Left cardiac atrium (tissue), 4 donors: ENCODE measurements at regions not wholly inside any gene's neighbourhood (a gene's known extent, or its start where the extent isn't known, plus 50 kb on each side); places are given as distances from the start of the nearest gene placed in this dataset.

ENCODE experiments used
- ATAC-seq, 2 donors: fragments of 200-7000 bp; cut with Tn5 transposase; one replicate each; pipeline ENCODE4 v1.9.1; 2020; ENCODE audit warnings: mild to moderate bottlenecking in 2 of 2, moderate library complexity in 2 of 2
- DNase-seq: peaks from one replicate; pipeline ENCODE4 v3.0.0-alpha.2; 2020
- intact Hi-C, 2 donors: fragments of 100-400 bp; cut with DNase I; formaldehyde crosslinking; loops; one replicate each; pipeline versions ENCODE4 v1.14.1 to v1.15.1; 2022 to 2023
- donor health status: DM: no; HTN: yes; CAD: no.
- donor health status: DM: no; HTN: yes; CAD: no; lungs with severe emphysema.
- donor health status: DM: yes; HTN: yes; CAD: no.
- donor health status: Dilated cardiomyopathy.

DNA sequence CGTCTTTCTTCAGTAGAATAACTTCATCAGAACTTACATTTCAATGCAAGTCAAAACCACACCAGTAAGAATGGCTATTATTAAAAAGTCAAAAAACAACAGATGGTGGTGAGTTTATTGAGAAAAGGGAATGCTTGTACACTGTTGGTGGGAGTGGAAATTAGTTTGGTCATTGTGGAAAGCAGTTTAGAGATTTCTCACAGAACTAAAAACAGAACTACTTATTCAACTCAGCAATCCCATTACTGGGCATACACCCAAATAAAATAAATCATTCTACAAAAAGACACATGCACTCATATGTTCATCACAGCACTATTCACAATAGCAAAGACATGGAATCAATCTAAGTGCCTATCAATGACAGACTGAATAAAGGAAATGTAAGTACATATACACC is 231.2 kb downstream of the NHLRC3 start:
- DNase-seq (no peak), ATAC-seq (peak in 1 of 2 donors; percentile 21)
- intact Hi-C loops, result loop anchor here in 1 of 2 donors (10.0 kb wide), 1 partner anchor 215 kb away; no protein-coding TSS in a partner anchor

DNA sequence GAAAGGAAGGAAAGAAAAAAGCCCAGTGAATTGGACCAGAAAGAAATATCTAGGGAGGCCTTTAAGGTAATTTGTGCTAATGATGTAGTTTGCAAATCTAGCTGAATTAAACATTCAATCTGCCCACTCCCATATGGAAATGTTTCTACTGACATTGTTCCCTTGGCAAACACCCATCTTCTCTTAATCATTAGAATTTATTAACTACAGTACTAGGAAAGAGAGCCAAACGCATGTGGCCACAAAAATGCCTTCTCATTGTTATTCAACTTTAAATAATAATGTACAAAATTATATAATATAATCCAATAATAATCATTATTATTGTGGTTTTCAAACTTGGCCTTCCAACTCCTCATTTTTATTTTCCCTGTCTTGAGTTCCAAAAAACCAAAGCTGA is 234.7 kb downstream of the NHLRC3 start:
- no peak for ATAC-seq
- intact Hi-C loops, result loop anchor here (5.0 to 10.0 kb wide), 3 partner anchors 122 to 344 kb away; no protein-coding TSS in a partner anchor
- no peak for DNase-seq

DNA sequence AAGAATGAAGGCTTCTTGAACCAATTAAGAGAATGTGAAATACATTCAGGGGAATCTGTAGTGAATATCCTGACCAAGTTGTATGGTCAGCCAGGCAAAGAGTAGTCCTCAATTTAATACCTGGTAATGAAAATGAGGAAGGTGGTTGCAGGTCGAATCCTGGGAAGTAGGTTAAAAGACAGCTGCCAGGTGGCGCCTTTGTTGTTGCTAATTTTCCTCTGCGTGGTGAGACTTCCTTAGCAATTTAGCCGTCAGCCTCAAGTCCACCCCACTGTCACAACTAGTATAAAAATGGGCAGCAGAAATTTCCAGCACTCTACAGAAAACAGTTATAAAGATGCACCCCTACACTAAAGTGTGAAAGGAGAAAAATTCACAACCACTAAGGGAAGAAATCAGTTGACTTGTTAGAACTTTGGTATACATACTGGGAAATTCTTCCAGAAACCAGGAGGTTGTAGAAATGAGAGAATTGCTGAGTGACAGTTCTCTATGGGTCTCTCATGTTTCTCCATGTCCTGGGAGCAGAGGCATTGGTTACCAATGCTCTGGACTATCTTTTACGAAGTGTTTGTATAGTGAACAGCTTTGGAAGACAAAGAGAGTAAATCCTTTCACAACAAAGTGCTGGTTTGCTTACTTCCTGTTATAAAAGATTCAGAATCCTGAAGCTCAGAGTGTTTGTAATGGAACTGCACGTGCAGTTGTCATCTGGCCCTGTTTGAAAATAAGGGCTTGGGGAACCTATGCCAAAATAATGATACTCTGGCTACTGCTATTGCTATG is 235.9 kb downstream of the NHLRC3 start:
- ATAC-seq, result no peak
- intact Hi-C loops, result loop anchor here (5.0 to 10.0 kb wide), 3 partner anchors 121 to 343 kb away; no protein-coding TSS in a partner anchor
- no peak for DNase-seq

DNA sequence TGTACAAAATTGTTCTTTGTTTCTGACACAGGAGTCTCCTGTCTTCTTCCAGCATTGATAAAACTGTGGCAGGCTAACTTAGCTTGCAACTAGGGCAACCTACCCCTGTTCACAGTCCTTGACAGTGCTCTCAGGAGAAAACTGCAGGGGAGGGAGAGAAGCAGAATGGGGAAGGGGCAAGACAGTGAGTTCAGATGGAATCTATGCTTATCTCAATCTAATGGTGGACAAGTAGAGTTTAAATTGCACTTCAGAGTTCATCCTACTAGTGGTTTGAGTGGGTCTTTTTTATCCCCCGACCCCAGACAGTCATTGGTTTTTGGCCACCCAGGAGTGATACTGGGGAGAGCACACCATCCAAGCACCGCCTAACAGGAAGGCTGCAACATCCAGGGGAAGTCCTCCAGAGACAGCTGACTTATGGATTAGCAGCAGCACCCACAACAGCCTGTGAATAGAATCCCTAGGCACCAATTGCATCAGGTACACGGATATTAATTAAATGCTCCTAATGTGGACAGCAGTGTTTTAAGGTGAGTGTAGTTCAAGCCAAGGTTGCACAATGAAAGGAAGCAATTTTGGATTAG is 236.6 kb downstream of the NHLRC3 start:
- no peak for ATAC-seq
- DNase-seq, result no peak
- intact Hi-C loops, result loop anchor here (5.0 to 10.0 kb wide), 3 partner anchors 120 to 342 kb away; no protein-coding TSS in a partner anchor

DNA sequence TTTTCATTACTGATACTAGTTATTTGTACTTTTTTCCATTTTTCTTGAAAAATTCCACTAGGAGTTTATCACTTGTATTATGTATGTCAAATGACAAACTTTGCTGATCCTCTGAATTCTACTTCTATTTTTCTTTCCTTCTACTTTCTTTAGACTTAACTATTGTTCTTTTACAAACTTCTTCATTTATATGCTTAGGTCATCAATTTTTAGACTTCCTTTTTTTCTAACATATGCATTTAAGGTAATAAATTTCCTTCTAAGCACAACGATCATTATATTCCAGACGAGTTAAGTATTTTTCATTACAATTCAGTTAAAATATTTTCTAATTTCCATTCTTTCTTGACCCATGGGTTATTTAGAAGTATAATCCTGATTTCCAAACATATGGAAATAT is 240.8 kb downstream of the NHLRC3 start:
- ATAC-seq (no peak), DNase-seq (no peak)
- intact Hi-C loops, result loop anchor here (10.0 kb wide), 2 partner anchors 116 to 136 kb away; no protein-coding TSS in a partner anchor

DNA sequence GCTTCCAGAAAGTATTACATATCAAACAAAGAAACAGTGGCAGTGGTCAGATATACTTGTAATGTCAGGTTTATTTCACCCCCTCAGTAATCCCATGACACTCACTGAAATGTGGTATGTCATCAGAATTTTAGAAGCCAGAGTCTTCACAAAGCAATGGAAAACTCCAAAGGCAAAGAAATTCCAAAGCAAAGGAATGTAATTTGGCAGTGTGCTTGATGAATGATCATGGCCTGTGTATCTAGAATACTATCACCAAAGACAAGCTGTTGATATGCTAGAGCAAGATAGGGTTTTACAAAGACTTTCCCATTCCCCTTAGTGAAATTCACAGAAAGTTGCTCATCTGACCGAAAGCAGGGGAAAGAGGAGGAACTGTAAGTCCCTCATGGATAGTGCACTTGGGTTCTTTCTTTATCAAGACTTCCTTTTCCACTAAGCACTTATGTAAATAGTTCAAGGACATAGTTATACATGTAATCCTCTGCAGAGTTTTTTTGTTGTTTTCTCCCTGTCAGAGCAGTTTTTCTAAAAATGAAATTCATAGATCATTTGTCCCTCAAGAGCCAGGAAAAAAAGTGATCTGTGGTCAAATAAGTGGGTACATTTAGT is 243.4 kb downstream of the NHLRC3 start:
- ATAC-seq (no peak), DNase-seq (no peak)

DNA sequence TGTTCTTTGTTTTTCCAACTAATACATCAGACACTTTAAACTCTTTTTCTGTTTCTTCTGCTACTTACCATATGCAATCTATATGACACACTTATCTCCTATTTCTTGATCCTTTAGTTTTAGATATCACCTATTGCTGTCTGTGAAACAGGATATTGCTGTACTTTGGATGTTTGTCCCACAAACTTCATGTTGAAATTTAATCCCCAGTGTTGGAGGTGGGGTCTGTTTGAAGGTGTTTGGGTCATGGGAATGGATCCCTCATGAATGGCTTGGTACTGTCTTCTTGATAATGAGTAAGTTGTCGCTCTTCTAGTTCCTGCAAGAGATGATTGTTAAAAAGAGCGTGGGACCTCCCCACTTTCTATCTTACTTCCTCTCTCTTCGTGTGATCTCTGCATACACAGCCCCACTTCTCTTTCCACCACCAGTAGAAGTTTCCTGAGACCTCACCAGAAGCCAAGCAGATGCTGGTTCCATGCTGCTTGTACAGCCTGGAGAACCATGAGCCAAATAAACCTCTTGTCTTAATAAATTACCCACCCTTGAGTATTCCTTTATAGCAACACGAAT is 244.2 kb downstream of the NHLRC3 start:
- intact Hi-C loops, result no loop called here
- DNase-seq, result no peak
- no peak for ATAC-seq

More for the DNA sequence above, 243.4 kb downstream of the NHLRC3 start:
- intact Hi-C loops, result no loop called here

DNA sequence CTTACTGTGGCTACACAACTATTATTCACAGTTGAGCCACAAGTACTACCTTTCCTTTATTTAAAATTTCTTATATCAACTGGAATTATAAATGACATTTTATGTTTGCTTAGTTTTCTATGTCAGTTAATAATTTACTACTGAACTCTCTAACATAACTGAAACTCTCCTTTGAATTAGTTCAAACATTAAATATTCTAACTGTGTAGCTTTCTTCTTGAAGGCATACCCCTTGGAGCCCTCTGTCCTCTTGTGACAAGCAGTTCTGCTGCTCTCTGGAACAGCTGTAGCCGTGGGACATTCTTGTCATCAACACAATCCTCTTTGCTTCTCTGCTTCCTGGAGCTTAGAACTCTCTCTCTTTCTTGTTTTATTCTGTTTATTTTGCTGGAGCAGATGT is 244.8 kb downstream of the NHLRC3 start:
- intact Hi-C loops, result no loop called here
- ATAC-seq, result no peak
- no peak for DNase-seq

DNA sequence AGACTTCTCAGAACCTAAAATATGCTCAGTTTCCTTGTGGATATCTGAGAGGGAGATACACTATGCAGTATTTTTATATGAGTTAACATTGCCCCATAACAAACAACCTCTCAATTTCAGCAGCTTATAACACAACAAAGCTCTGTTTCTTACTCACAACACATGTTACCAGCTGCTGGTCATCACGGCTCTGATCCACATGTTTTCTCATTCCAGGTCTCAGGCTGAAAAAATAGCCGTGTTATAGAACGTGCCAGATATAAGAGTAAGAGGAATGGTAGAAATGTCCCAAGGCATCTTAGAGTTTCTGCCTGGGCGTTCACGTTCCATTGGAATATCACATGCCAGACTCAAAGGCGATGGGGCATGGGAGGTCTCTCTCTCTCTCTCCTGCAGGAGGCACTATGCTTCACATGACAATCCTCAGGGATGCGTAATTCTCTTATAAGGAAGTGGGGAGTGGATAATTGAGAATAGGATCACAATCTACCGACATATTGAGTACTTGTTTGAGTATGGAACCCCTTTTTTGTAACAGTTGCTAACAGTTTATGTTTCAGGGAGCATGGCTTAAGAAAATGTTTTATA is 246.6 kb downstream of the NHLRC3 start:
- ATAC-seq (peak in 1 of 2 donors; percentile 81), DNase-seq (no peak)
- intact Hi-C loops, result no loop called here
